ENCODE measurements at regions not wholly inside any gene's neighbourhood (a gene's known extent, or its start where the extent isn't known, plus 50 kb on each side); places are given as distances from the start of the nearest gene placed in this dataset.

GRCh38 chr12:25041006-25041741 lies 92.3 kb upstream of the BCAT1 start:
- Histone ChIP-seq H3K27me3 (ENCODE audit: control insufficient read depth in 1 of 2, insufficient read depth in 2 of 2, low read length in 2 of 2) (no peaks in the 10 kb centered on the region), H3K4me1 (ENCODE audit: control insufficient read depth in 1 of 2, insufficient read depth in 2 of 2, low read length in 2 of 2) (no peaks in the 10 kb centered on the region), H3K4me3 (ENCODE audit: low read depth in 1 of 2, low read length in 2 of 2) (no peak overlapping the region), H3K9me3 (ENCODE audit: control insufficient read depth in 1 of 2, low read length in 2 of 2) (no peaks in the 10 kb centered on the region), H3K27ac (ENCODE audit: low read depth, low read length) (no peak overlapping the region), H3K36me3 (ENCODE audit: control insufficient read depth in 1 of 2, insufficient read depth in 2 of 2, low read length in 2 of 2) (no peaks in the 10 kb centered on the region), H3K9ac (ENCODE audit: low read depth in 1 of 2, low read length in 2 of 2) (no peak overlapping the region)

GRCh38 chr12:25040593-25040992 lies 91.7 kb upstream of the BCAT1 start:
- H3K27ac ChIP-seq (ENCODE audit: low read depth, low read length): no peak overlapping the region
- H3K4me3 ChIP-seq (ENCODE audit: low read depth in 1 of 2, low read length in 2 of 2): no peak overlapping the region
- no peak overlapping the region for H3K9ac ChIP-seq (ENCODE audit: low read depth in 1 of 2, low read length in 2 of 2)
- no peaks in the 10 kb centered on the region for H3K36me3 ChIP-seq (ENCODE audit: control insufficient read depth in 1 of 2, insufficient read depth in 2 of 2, low read length in 2 of 2)
- no peaks in the 10 kb centered on the region for H3K27me3 ChIP-seq (ENCODE audit: control insufficient read depth in 1 of 2, insufficient read depth in 2 of 2, low read length in 2 of 2)
- H3K9me3 ChIP-seq (ENCODE audit: control insufficient read depth in 1 of 2, low read length in 2 of 2): no peaks in the 10 kb centered on the region
- no peaks in the 10 kb centered on the region for H3K4me1 ChIP-seq (ENCODE audit: control insufficient read depth in 1 of 2, insufficient read depth in 2 of 2, low read length in 2 of 2)

- Histone ChIP-seq H3K27ac (ENCODE audit: low read depth, low read length) (no peak overlapping the region), H3K9ac (ENCODE audit: low read depth in 1 of 2, low read length in 2 of 2) (no peak overlapping the region), H3K4me3 (ENCODE audit: low read depth in 1 of 2, low read length in 2 of 2) (no peak overlapping the region), H3K4me1 (ENCODE audit: control insufficient read depth in 1 of 2, insufficient read depth in 2 of 2, low read length in 2 of 2) (no peaks in the 10 kb centered on the region), H3K27me3 (ENCODE audit: control insufficient read depth in 1 of 2, insufficient read depth in 2 of 2, low read length in 2 of 2) (no peaks in the 10 kb centered on the region), H3K9me3 (ENCODE audit: control insufficient read depth in 1 of 2, low read length in 2 of 2) (no peaks in the 10 kb centered on the region), H3K36me3 (ENCODE audit: control insufficient read depth in 1 of 2, insufficient read depth in 2 of 2, low read length in 2 of 2) (no peaks in the 10 kb centered on the region)
These were observed 85.8 kb upstream of the BCAT1 start for GRCh38 chr12:25034676-25035075.

- H3K27ac ChIP-seq (ENCODE audit: low read depth, low read length): no peak overlapping the region
- H3K36me3 ChIP-seq (ENCODE audit: control insufficient read depth in 1 of 2, insufficient read depth in 2 of 2, low read length in 2 of 2): no peaks in the 10 kb centered on the region
- no peak overlapping the region for H3K9ac ChIP-seq (ENCODE audit: low read depth in 1 of 2, low read length in 2 of 2)
- H3K27me3 ChIP-seq (ENCODE audit: control insufficient read depth in 1 of 2, insufficient read depth in 2 of 2, low read length in 2 of 2): no peaks in the 10 kb centered on the region
- H3K4me3 ChIP-seq (ENCODE audit: low read depth in 1 of 2, low read length in 2 of 2): no peak overlapping the region
- no peaks in the 10 kb centered on the region for H3K9me3 ChIP-seq (ENCODE audit: control insufficient read depth in 1 of 2, low read length in 2 of 2)
- no peaks in the 10 kb centered on the region for H3K4me1 ChIP-seq (ENCODE audit: control insufficient read depth in 1 of 2, insufficient read depth in 2 of 2, low read length in 2 of 2)
These were observed 77.1 kb upstream of the BCAT1 start for GRCh38 chr12:25025951-25026490.

- no peaks in the 10 kb centered on the region for H3K36me3 ChIP-seq (ENCODE audit: control insufficient read depth in 1 of 2, insufficient read depth in 2 of 2, low read length in 2 of 2)
- no peaks in the 10 kb centered on the region for H3K27me3 ChIP-seq (ENCODE audit: control insufficient read depth in 1 of 2, insufficient read depth in 2 of 2, low read length in 2 of 2)
- H3K9ac ChIP-seq (ENCODE audit: low read depth in 1 of 2, low read length in 2 of 2): no peak overlapping the region
- H3K4me1 ChIP-seq (ENCODE audit: control insufficient read depth in 1 of 2, insufficient read depth in 2 of 2, low read length in 2 of 2): no peaks in the 10 kb centered on the region
- H3K27ac ChIP-seq (ENCODE audit: low read depth, low read length): no peak overlapping the region
- no peak overlapping the region for H3K4me3 ChIP-seq (ENCODE audit: low read depth in 1 of 2, low read length in 2 of 2)
- no peaks in the 10 kb centered on the region for H3K9me3 ChIP-seq (ENCODE audit: control insufficient read depth in 1 of 2, low read length in 2 of 2)
These were observed 76.4 kb upstream of the BCAT1 start for GRCh38 chr12:25025260-25025659.

- H3K27me3 ChIP-seq (ENCODE audit: control insufficient read depth in 1 of 2, insufficient read depth in 2 of 2, low read length in 2 of 2): no peaks in the 10 kb centered on the region
- no peak overlapping the region for H3K4me3 ChIP-seq (ENCODE audit: low read depth in 1 of 2, low read length in 2 of 2)
- no peaks in the 10 kb centered on the region for H3K9me3 ChIP-seq (ENCODE audit: control insufficient read depth in 1 of 2, low read length in 2 of 2)
- no peaks in the 10 kb centered on the region for H3K36me3 ChIP-seq (ENCODE audit: control insufficient read depth in 1 of 2, insufficient read depth in 2 of 2, low read length in 2 of 2)
- no peak overlapping the region for H3K9ac ChIP-seq (ENCODE audit: low read depth in 1 of 2, low read length in 2 of 2)
- no peak overlapping the region for H3K27ac ChIP-seq (ENCODE audit: low read depth, low read length)
- H3K4me1 ChIP-seq (ENCODE audit: control insufficient read depth in 1 of 2, insufficient read depth in 2 of 2, low read length in 2 of 2): no peaks in the 10 kb centered on the region
These were observed 74.9 kb upstream of the BCAT1 start for GRCh38 chr12:25023808-25024207.

GRCh38 chr12:25020621-25021243 lies 71.8 kb upstream of the BCAT1 start:
- Histone ChIP-seq H3K36me3 (ENCODE audit: control insufficient read depth in 1 of 2, insufficient read depth in 2 of 2, low read length in 2 of 2) (no peaks in the 10 kb centered on the region), H3K27me3 (ENCODE audit: control insufficient read depth in 1 of 2, insufficient read depth in 2 of 2, low read length in 2 of 2) (no peaks in the 10 kb centered on the region), H3K4me1 (ENCODE audit: control insufficient read depth in 1 of 2, insufficient read depth in 2 of 2, low read length in 2 of 2) (no peaks in the 10 kb centered on the region), H3K4me3 (ENCODE audit: low read depth in 1 of 2, low read length in 2 of 2) (no peak overlapping the region), H3K27ac (ENCODE audit: low read depth, low read length) (no peak overlapping the region), H3K9ac (ENCODE audit: low read depth in 1 of 2, low read length in 2 of 2) (no peak overlapping the region), H3K9me3 (ENCODE audit: control insufficient read depth in 1 of 2, low read length in 2 of 2) (no peaks in the 10 kb centered on the region)

GRCh38 chr12:25018146-25018545 lies 69.2 kb upstream of the BCAT1 start:
- H3K9me3 ChIP-seq (ENCODE audit: control insufficient read depth in 1 of 2, low read length in 2 of 2): no peaks in the 10 kb centered on the region
- no peak overlapping the region for H3K27ac ChIP-seq (ENCODE audit: low read depth, low read length)
- H3K27me3 ChIP-seq (ENCODE audit: control insufficient read depth in 1 of 2, insufficient read depth in 2 of 2, low read length in 2 of 2): no peaks in the 10 kb centered on the region
- no peak overlapping the region for H3K4me3 ChIP-seq (ENCODE audit: low read depth in 1 of 2, low read length in 2 of 2)
- no peaks in the 10 kb centered on the region for H3K36me3 ChIP-seq (ENCODE audit: control insufficient read depth in 1 of 2, insufficient read depth in 2 of 2, low read length in 2 of 2)
- H3K9ac ChIP-seq (ENCODE audit: low read depth in 1 of 2, low read length in 2 of 2): no peak overlapping the region
- no peaks in the 10 kb centered on the region for H3K4me1 ChIP-seq (ENCODE audit: control insufficient read depth in 1 of 2, insufficient read depth in 2 of 2, low read length in 2 of 2)

- H3K9me3 ChIP-seq (ENCODE audit: control insufficient read depth in 1 of 2, low read length in 2 of 2): no peaks in the 10 kb centered on the region
- H3K27me3 ChIP-seq (ENCODE audit: control insufficient read depth in 1 of 2, insufficient read depth in 2 of 2, low read length in 2 of 2): no peaks in the 10 kb centered on the region
- H3K9ac ChIP-seq (ENCODE audit: low read depth in 1 of 2, low read length in 2 of 2): no peak overlapping the region
- H3K36me3 ChIP-seq (ENCODE audit: control insufficient read depth in 1 of 2, insufficient read depth in 2 of 2, low read length in 2 of 2): no peaks in the 10 kb centered on the region
- H3K4me1 ChIP-seq (ENCODE audit: control insufficient read depth in 1 of 2, insufficient read depth in 2 of 2, low read length in 2 of 2): no peaks in the 10 kb centered on the region
- no peak overlapping the region for H3K27ac ChIP-seq (ENCODE audit: low read depth, low read length)
- H3K4me3 ChIP-seq (ENCODE audit: low read depth in 1 of 2, low read length in 2 of 2): no peak overlapping the region
These were observed 68.4 kb upstream of the BCAT1 start for GRCh38 chr12:25017336-25017735.

GRCh38 chr12:25014961-25015360 lies 66.1 kb upstream of the BCAT1 start:
- Histone ChIP-seq H3K4me3 (ENCODE audit: low read depth in 1 of 2, low read length in 2 of 2) (no peak overlapping the region), H3K9me3 (ENCODE audit: control insufficient read depth in 1 of 2, low read length in 2 of 2) (no peaks in the 10 kb centered on the region), H3K27me3 (ENCODE audit: control insufficient read depth in 1 of 2, insufficient read depth in 2 of 2, low read length in 2 of 2) (no peaks in the 10 kb centered on the region), H3K9ac (ENCODE audit: low read depth in 1 of 2, low read length in 2 of 2) (no peak overlapping the region), H3K36me3 (ENCODE audit: control insufficient read depth in 1 of 2, insufficient read depth in 2 of 2, low read length in 2 of 2) (no peaks in the 10 kb centered on the region), H3K4me1 (ENCODE audit: control insufficient read depth in 1 of 2, insufficient read depth in 2 of 2, low read length in 2 of 2) (no peaks in the 10 kb centered on the region), H3K27ac (ENCODE audit: low read depth, low read length) (no peak overlapping the region)
